ENCODE measurements at regions not wholly inside any gene's neighbourhood (a gene's known extent, or its start where the extent isn't known, plus 50 kb on each side); places are given as distances from the start of the nearest gene placed in this dataset.

DNA sequence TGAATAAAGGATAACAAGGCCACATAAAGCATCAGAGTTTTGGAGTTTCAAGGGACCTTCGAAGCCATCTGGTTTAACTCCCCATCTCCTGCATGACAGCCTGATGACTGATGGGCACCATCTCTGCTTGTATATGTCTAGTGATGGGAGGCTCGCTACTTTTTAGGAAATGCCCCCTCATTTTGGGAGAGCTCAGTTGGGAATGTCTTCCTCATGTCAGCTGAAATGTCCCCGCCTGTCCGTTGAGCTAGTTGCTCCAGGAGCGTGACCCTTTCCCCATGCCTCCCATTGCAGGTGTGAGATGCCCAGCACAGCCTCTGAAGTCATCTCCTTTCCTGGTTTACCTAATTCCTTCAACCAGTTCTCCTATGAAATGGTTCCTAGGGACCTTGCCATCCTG lies 69.6 kb upstream of the CAPRIN2 start:
- WGBS, 5 donors: 93 to 98% (median 97%) methylated on average over 5 of the region's 5 CpGs
- Histone ChIP-seq H3K36me3 (no peaks in the 10 kb centered on the region), H3K27ac (no peak overlapping the region), H3K4me1 (peaks cover 15 to 24% (median 19%) of the 10 kb centered on the region in 4 donors), H3K27me3 (peaks cover 0 to 11% (median 0%) of the 10 kb centered on the region in 3 donors), H3K4me3 (no peak overlapping the region), H3K9me3 (no peaks in the 10 kb centered on the region)
- TF ChIP-seq, protein P1, sequence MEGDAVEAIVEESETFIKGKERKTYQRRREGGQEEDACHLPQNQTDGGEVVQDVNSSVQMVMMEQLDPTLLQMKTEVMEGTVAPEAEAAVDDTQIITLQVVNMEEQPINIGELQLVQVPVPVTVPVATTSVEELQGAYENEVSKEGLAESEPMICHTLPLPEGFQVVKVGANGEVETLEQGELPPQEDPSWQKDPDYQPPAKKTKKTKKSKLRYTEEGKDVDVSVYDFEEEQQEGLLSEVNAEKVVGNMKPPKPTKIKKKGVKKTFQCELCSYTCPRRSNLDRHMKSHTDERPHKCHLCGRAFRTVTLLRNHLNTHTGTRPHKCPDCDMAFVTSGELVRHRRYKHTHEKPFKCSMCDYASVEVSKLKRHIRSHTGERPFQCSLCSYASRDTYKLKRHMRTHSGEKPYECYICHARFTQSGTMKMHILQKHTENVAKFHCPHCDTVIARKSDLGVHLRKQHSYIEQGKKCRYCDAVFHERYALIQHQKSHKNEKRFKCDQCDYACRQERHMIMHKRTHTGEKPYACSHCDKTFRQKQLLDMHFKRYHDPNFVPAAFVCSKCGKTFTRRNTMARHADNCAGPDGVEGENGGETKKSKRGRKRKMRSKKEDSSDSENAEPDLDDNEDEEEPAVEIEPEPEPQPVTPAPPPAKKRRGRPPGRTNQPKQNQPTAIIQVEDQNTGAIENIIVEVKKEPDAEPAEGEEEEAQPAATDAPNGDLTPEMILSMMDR (IDR thresholded peaks at IDR 0.05): no peak
- TF ChIP-seq POLR2A (IDR thresholded peaks at IDR 0.05) (no peak), EP300 (IDR thresholded peaks at IDR 0.05) (no peak), POLR2AphosphoS5 (IDR thresholded peaks at IDR 0.05) (no peak)
- intact Hi-C loops (cut with DNase I; ENCODE audit: low total_unique reads): no loop called here
- no peak for DNase-seq

DNA sequence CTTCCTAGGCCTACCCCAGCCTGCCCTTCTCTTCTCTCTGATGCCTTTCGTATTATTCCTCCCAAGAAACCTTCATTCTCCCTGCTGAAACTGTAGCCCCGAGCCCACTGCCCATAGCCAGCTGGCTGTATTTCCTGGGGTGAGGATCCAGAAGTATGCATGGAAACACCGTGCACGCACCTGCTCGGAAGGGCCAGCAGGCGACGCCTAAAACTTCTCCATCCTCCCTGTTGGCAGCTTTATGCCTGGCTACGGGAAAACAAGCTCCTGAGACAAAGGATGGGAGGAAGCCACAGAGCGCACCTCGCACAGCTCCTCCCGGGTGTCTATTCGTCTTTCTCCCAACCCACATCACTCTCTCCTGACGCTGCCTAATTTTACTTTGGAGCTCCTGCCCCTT lies 69.0 kb upstream of the CAPRIN2 start:
- Histone ChIP-seq H3K4me3 (no peak overlapping the region), H3K9me3 (no peaks in the 10 kb centered on the region), H3K36me3 (no peaks in the 10 kb centered on the region), H3K4me1 (peaks cover 15 to 24% (median 19%) of the 10 kb centered on the region in 4 donors), H3K27me3 (peaks cover 0 to 14% (median 0%) of the 10 kb centered on the region in 3 donors), H3K27ac (no peak overlapping the region)
- TF ChIP-seq POLR2AphosphoS5 (IDR thresholded peaks at IDR 0.05) (no peak), EP300 (IDR thresholded peaks at IDR 0.05) (no peak), POLR2A (IDR thresholded peaks at IDR 0.05) (no peak)
- TF ChIP-seq, protein P1 (IDR thresholded peaks at IDR 0.05): no peak
- no peak for DNase-seq
- WGBS, 5 donors: 89 to 94% (median 93%) methylated on average over 12 to 13 of the region's 13 CpGs
- intact Hi-C loops (cut with DNase I; ENCODE audit: low total_unique reads): no loop called here

DNA sequence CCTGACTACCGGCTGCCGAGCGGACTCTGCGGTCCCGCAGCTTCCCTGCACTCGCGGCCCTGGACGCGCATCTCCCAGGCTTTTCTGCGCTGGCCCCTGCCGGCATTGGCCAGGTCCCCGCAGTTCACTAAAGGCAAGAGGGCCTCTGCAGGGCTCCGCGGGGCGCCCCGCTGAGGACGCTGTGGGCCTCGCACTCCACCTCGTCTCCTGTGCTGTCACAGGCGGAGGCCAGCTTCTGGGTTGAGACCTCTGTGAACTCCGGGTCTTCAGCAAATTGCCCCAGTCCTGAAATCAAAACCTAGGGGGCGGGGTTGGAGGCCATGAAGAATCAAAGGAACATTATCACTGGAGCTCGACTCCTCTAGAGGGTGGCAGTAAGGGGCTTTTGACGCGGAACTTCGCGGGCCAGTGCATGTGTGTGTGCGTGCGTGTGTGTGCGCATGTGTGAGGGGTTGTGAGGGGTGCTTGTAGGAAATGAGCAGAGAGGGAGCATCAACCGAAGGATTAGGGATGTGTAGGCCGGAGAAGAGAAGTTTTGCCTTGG lies 68.5 kb upstream of the CAPRIN2 start:
- peaks cover 0 to 19% (median 0%) of the 10 kb centered on the region in 3 donors for H3K27me3 ChIP-seq
- peaks cover 15 to 24% (median 19%) of the 10 kb centered on the region in 4 donors for H3K4me1 ChIP-seq
- peak; percentile 28 to 80 for DNase-seq
- no peaks in the 10 kb centered on the region for H3K36me3 ChIP-seq
- peak overlapping the region; percentile 64 to 81 (median 79) for H3K27ac ChIP-seq
- peak overlapping the region; percentile 48 to 58 (median 52) for H3K4me3 ChIP-seq
- no peaks in the 10 kb centered on the region for H3K9me3 ChIP-seq
- intact Hi-C loops (cut with DNase I; ENCODE audit: low total_unique reads): no loop called here
- WGBS, 5 donors: 33 to 50% (median 43%) methylated on average over 23 to 32 of the region's 32 CpGs
- TF ChIP-seq POLR2AphosphoS5 (IDR thresholded peaks at IDR 0.05): no peak
- TF ChIP-seq, protein P1 (IDR thresholded peaks at IDR 0.05): peak in 2 of 7 experiments; percentile 16 to 18
- no peak for TF ChIP-seq EP300 (IDR thresholded peaks at IDR 0.05)
- TF ChIP-seq POLR2A (IDR thresholded peaks at IDR 0.05): no peak

DNA sequence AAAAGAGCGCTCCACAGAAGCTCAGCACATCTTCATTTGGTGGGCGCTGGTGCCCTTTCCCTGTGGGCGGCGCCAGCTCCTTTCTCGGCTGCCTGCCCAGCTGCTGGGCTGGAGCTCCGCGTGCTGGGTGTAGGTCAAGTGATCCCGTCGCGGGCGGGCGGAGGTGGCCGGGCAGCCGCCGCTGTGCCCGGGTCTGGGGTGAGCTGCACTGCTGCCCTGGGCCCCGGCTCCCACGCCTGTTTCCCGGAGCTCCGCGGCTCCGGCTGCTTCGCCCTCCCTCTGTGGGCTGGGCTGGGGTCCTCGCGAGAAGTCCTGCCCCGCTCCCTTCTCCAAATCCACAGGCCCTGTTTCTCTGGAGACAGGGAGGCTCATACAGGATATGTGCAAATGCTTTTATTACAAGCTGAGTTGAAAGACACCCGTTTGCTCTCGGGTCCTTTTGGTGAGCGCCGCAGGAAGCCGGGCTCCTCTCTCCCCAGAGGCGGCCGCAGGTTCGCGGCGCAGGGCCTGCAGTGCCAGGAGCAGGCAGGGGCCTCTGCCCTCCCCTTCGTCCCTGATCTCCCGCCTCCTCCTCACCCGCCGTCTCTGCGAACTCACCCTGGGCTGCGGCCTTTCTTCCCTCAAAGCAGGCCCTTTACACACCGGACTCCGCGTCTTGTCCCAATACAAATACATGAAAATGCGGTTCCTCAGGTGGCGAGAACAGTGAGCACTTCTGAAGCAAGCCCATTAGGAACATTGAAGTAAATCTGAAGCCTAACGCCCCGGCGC lies 67.8 kb upstream of the CAPRIN2 start:
- peaks cover 0 to 24% (median 0%) of the 10 kb centered on the region in 3 donors for H3K27me3 ChIP-seq
- peak overlapping the region; percentile 64 to 81 (median 79) for H3K27ac ChIP-seq
- 1 to 5% (median 4%) methylated on average over 32 to 50 of the region's 50 CpGs for WGBS, 5 donors
- no peaks in the 10 kb centered on the region for H3K36me3 ChIP-seq
- DNase-seq: peak; percentile 79 to 82
- peak overlapping the region; percentile 48 to 58 (median 52) for H3K4me3 ChIP-seq
- H3K9me3 ChIP-seq: no peaks in the 10 kb centered on the region
- H3K4me1 ChIP-seq: peaks cover 15 to 24% (median 19%) of the 10 kb centered on the region in 4 donors
- TF ChIP-seq POLR2AphosphoS5 (IDR thresholded peaks at IDR 0.05): peak in 2 of 3 donors; percentile 11 to 47
- TF ChIP-seq EP300 (IDR thresholded peaks at IDR 0.05): no peak
- intact Hi-C loops (cut with DNase I; ENCODE audit: low total_unique reads): no loop called here
